WI38 (cell line): ENCODE measurements at regions not wholly inside any gene's neighbourhood (a gene's known extent, or its start where the extent isn't known, plus 50 kb on each side); places are given as distances from the start of the nearest gene placed in this dataset.
"Not testable (repeated sequence)": the region's sequence is repeated elsewhere in the genome, so short reads cannot be mapped to it uniquely, and the experiment has no call there.

ENCODE experiments used
- H3K4me3 ChIP-seq: 2 replicates; pipeline ENCODE4 v1.5.1; 2011; ENCODE audit warnings: low read depth, mild to moderate bottlenecking, control low read depth, low read length
- CTCF ChIP-seq: IDR thresholded peaks from 2 replicates; pipeline ENCODE4 v1.5.1; 2012; ENCODE audit warnings: low read depth, mild to moderate bottlenecking, control low read depth, low read length

GRCh38 chr2:100708333-100708732 lies 111.6 kb upstream of the NPAS2 start:
- no peak overlapping the region for H3K4me3 ChIP-seq
- no peak for TF ChIP-seq CTCF

GRCh38 chr2:100713106-100713505 lies 106.8 kb upstream of the NPAS2 start:
- no peak for TF ChIP-seq CTCF
- H3K4me3 ChIP-seq = no peak overlapping the region

GRCh38 chr2:100714396-100715010 lies 105.4 kb upstream of the NPAS2 start:
- not testable (repeated sequence) for H3K4me3 ChIP-seq

- not testable (repeated sequence) for H3K4me3 ChIP-seq
Observed at GRCh38 chr2:100715861-100716260, 104.1 kb upstream of the NPAS2 start.

GRCh38 chr2:100716581-100716980 lies 103.4 kb upstream of the NPAS2 start:
- no peak for TF ChIP-seq CTCF
- H3K4me3 ChIP-seq = no peak overlapping the region

GRCh38 chr2:100718065-100718629 lies 101.8 kb upstream of the NPAS2 start:
- no peak for TF ChIP-seq CTCF
- H3K4me3 ChIP-seq = no peak overlapping the region

GRCh38 chr2:100720445-100720844 lies 99.5 kb upstream of the NPAS2 start:
- no peak for TF ChIP-seq CTCF
- no peak overlapping the region for H3K4me3 ChIP-seq

- H3K4me3 ChIP-seq = no peak overlapping the region
- no peak for TF ChIP-seq CTCF
Observed at GRCh38 chr2:100721693-100722092, 98.2 kb upstream of the NPAS2 start.
